Right lobe of liver (tissue), 6 donors: ENCODE measurements at regions not wholly inside any gene's neighbourhood (a gene's known extent, or its start where the extent isn't known, plus 50 kb on each side); places are given as distances from the start of the nearest gene placed in this dataset.

Experiments used
- ATAC-seq, 4 donors: fragments of 200-7000 bp; cut with Tn5 transposase; one replicate each; pipeline ENCODE4 v1.9.1; 2020; ENCODE audit warnings: mild to moderate bottlenecking in 4 of 4, moderate library complexity in 4 of 4
- DNase-seq, 3 donors: peaks; one replicate each; pipeline ENCODE4 v3.0.0-alpha.2; 2020
- H3K27ac ChIP-seq, 3 donors: fragments of 200-600 bp; one replicate each; pipeline ENCODE4 v1.8.0; 2022
- H3K27me3 ChIP-seq, 2 donors: fragments of 200-600 bp; one replicate each; pipeline ENCODE4 v1.8.0; 2022
- H3K36me3 ChIP-seq, 4 donors: fragments of 200-600 bp; sonication (generic) in 1 of 4; one replicate each; pipeline versions ENCODE4 v1.5.1 to v1.8.0; 2017 to 2022; ENCODE audit warnings: control low read depth in 1 of 4
- H3K4me1 ChIP-seq, 4 donors: fragments of 200-600 bp; sonication (generic) in 1 of 4; one replicate each; pipeline versions ENCODE4 v1.5.1 to v1.8.0; 2017 to 2022; ENCODE audit warnings: control low read depth in 1 of 4
- H3K4me3 ChIP-seq, 3 donors: fragments of 200-600 bp; one replicate each; pipeline ENCODE4 v1.8.0; 2022
- H3K9me3 ChIP-seq, 4 donors: fragments of 200-600 bp; sonication (generic) in 1 of 4; one replicate each; pipeline versions ENCODE4 v1.5.1 to v1.8.0; 2017 to 2022; ENCODE audit warnings: control low read depth in 1 of 4
- POLR2A ChIP-seq: fragments of 450-650 bp; IDR thresholded peaks from one replicate; pipeline ENCODE4 v1.6.1; 2017; ENCODE audit warnings: antibody characterized with exemption, mild to moderate bottlenecking
- WGBS: methylation state at CpG from one replicate; pipeline ENCODE4 v1.1.6; 2018; ENCODE audit warnings: low coverage, low lambda C conversion rate; ENCODE audit not compliant: insufficient coverage; ENCODE audit errors: missing lambda C conversion rate; 5-methylcytosine and 5-hydroxymethylcytosine counted together
- intact Hi-C, 2 donors: fragments of 100-400 bp; cut with DNase I; formaldehyde crosslinking; loops; one replicate each; pipeline versions ENCODE4 v1.11.2 to v1.14.1; 2022
- TF ChIP-seq, protein P1 (sequence below), 4 donors: fragments of 200-600 bp in 3 of 4; fragments of 450-650 bp in 1 of 4; IDR thresholded peaks; one replicate each; pipeline versions ENCODE4 v1.5.1 to v1.8.0; 2016 to 2022; ENCODE audit warnings: antibody characterized with exemption in 4 of 4, mild to moderate bottlenecking in 2 of 4
- donor health status: DM: no; HTN: yes; CAD: no.
- donor health status: DM: no; HTN: no; CAD: no.
- donor health status: DM: no; HTN: no; CAD: no.
- donor health status: DM: no; HTN: yes; CAD: no.
- donor health status: DM: no; HTN: yes; CAD: no.

- Histone ChIP-seq H3K4me1 (no peaks in the 10 kb centered on the region), H3K9me3 (no peaks in the 10 kb centered on the region), H3K27me3 (no peaks in the 10 kb centered on the region), H3K27ac (no peak overlapping the region), H3K36me3 (no peaks in the 10 kb centered on the region), H3K4me3 (no peak overlapping the region)
- TF ChIP-seq, protein P1, sequence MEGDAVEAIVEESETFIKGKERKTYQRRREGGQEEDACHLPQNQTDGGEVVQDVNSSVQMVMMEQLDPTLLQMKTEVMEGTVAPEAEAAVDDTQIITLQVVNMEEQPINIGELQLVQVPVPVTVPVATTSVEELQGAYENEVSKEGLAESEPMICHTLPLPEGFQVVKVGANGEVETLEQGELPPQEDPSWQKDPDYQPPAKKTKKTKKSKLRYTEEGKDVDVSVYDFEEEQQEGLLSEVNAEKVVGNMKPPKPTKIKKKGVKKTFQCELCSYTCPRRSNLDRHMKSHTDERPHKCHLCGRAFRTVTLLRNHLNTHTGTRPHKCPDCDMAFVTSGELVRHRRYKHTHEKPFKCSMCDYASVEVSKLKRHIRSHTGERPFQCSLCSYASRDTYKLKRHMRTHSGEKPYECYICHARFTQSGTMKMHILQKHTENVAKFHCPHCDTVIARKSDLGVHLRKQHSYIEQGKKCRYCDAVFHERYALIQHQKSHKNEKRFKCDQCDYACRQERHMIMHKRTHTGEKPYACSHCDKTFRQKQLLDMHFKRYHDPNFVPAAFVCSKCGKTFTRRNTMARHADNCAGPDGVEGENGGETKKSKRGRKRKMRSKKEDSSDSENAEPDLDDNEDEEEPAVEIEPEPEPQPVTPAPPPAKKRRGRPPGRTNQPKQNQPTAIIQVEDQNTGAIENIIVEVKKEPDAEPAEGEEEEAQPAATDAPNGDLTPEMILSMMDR (IDR thresholded peaks at IDR 0.05), result no peak
- no peak for TF ChIP-seq POLR2A
- 2% methylated on average over 2 of the region's 2 CpGs for WGBS
- DNase-seq (no peak), ATAC-seq (no peak)
- intact Hi-C loops, result no loop called here
Observed at GRCh38 chr2:166671235-166671634, 177.2 kb upstream of the SCN7A start.

DNA sequence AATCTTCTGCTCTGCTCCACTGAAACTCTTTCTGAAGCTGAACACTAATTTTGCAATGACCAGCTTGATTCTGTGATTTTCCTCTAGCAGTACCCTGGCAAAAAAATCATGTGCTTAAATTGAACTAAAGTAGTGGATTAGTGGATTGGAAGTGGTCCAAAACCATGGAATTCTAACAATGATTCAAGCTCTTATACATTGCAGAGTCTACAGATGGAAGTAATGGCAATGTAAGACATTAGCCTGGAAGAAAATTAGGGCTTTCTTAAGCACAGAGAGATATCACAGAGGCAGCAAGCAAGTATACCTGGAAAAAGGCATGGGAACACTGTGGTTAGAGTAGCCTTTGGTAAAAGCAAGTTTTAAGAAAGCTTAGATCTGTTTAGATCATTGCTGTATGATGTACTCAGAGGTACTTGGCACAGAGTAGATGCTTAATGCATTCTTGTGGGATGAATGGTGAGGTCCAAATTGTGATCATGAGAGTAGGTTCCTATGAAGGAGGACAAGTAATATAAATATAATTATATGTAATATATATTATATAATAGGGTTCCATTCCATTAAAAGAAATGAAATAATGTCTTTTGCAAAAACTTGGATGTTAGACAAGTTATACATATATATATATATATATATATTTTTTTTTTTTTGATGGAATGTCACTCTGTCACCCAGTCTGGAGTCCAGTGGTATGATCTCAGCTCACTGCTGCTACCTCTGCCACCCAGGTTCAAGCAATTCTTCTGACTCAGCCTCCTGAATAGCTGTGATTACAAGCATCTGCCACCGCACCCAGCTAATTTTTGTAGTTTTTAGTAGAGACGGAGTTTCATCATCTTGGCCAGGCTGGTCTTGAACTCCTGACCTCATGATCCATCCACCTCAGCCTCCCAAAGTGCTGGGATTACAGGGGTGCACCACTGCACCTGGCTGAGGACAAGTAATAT lies 172.2 kb upstream of the SCN7A start:
- intact Hi-C loops, result no loop called here
- WGBS, result 69% methylated on average over 2 of the region's 2 CpGs
- Histone ChIP-seq H3K4me3 (no peak overlapping the region), H3K9me3 (no peaks in the 10 kb centered on the region), H3K27ac (no peak overlapping the region), H3K27me3 (no peaks in the 10 kb centered on the region), H3K4me1 (no peaks in the 10 kb centered on the region), H3K36me3 (no peaks in the 10 kb centered on the region)
- DNase-seq, result no peak
- no peak for ATAC-seq
- no peak for TF ChIP-seq POLR2A

GRCh38 chr2:166661824-166662223 lies 167.8 kb upstream of the SCN7A start:
- H3K27me3 ChIP-seq, result no peaks in the 10 kb centered on the region
- 69% methylated on average over 3 of the region's 3 CpGs for WGBS
- no peaks in the 10 kb centered on the region for H3K36me3 ChIP-seq
- TF ChIP-seq, protein P1 (IDR thresholded peaks at IDR 0.05), result no peak
- no peak for TF ChIP-seq POLR2A
- intact Hi-C loops, result no loop called here
- ATAC-seq (no peak), DNase-seq (no peak)
- H3K4me1 ChIP-seq, result no peaks in the 10 kb centered on the region
- H3K9me3 ChIP-seq, result no peaks in the 10 kb centered on the region
- H3K4me3 ChIP-seq, result no peak overlapping the region
- H3K27ac ChIP-seq, result no peak overlapping the region

DNA sequence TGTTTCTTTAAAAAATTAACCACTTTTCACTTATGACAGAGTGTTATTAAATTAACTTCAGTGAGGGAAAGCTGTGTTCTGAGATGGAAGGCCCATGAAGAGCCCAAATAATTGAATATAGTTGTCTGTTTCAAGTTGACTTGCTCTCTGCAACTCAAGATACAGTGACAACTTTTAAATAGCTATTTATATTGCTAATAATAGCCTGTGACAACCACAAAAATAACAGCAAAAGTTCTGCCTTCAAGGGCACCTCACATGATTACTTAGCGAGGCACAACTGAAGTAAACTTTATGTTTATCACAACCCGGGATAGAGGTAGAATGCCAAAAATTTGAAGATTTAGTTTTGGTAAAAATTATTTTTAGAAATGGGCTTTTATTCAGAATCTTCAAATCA lies 167.3 kb upstream of the SCN7A start:
- DNase-seq (no peak), ATAC-seq (no peak)
- Histone ChIP-seq H3K27me3 (no peaks in the 10 kb centered on the region), H3K27ac (no peak overlapping the region), H3K4me1 (no peaks in the 10 kb centered on the region), H3K4me3 (no peak overlapping the region), H3K9me3 (no peaks in the 10 kb centered on the region), H3K36me3 (no peaks in the 10 kb centered on the region)
- WGBS, result 58% methylated on average over 2 of the region's 2 CpGs
- TF ChIP-seq, protein P1 (IDR thresholded peaks at IDR 0.05), result no peak
- intact Hi-C loops, result no loop called here

- no peaks in the 10 kb centered on the region for H3K4me1 ChIP-seq
- H3K27ac ChIP-seq, result no peak overlapping the region
- no peak for ATAC-seq
- H3K9me3 ChIP-seq, result no peaks in the 10 kb centered on the region
- no peaks in the 10 kb centered on the region for H3K36me3 ChIP-seq
- WGBS, result 83% methylated on average over 1 of the region's 1 CpG
- intact Hi-C loops, result no loop called here
- no peak overlapping the region for H3K4me3 ChIP-seq
- no peak for DNase-seq
- TF ChIP-seq, protein P1 (IDR thresholded peaks at IDR 0.05), result no peak
- TF ChIP-seq POLR2A, result no peak
- H3K27me3 ChIP-seq, result no peaks in the 10 kb centered on the region
Observed at GRCh38 chr2:166658901-166659300, 164.9 kb upstream of the SCN7A start.
